DND-41 (cell line): ENCODE measurements at regions not wholly inside any gene's neighbourhood (a gene's known extent, or its start where the extent isn't known, plus 50 kb on each side); places are given as distances from the start of the nearest gene placed in this dataset.

Experiments used
- EZH2 ChIP-seq: IDR thresholded peaks from 3 replicates; pipeline ENCODE4 v1.6.1; 2012; ENCODE audit warnings: borderline replicate concordance, low read depth, mild to moderate bottlenecking, moderate library complexity, low read length, inconsistent platforms; ENCODE audit not compliant: severe bottlenecking
- TF ChIP-seq, protein P1 (sequence below): IDR thresholded peaks from 2 replicates; pipeline ENCODE4 v1.5.1; 2012; ENCODE audit warnings: borderline replicate concordance, low read length, moderate library complexity, mild to moderate bottlenecking; ENCODE audit not compliant: poor library complexity, severe bottlenecking; ENCODE audit errors: extremely low read depth

GRCh38 chr9:107894572-107895261 lies 405.1 kb upstream of the KLF4 start:
- TF ChIP-seq, protein P1, sequence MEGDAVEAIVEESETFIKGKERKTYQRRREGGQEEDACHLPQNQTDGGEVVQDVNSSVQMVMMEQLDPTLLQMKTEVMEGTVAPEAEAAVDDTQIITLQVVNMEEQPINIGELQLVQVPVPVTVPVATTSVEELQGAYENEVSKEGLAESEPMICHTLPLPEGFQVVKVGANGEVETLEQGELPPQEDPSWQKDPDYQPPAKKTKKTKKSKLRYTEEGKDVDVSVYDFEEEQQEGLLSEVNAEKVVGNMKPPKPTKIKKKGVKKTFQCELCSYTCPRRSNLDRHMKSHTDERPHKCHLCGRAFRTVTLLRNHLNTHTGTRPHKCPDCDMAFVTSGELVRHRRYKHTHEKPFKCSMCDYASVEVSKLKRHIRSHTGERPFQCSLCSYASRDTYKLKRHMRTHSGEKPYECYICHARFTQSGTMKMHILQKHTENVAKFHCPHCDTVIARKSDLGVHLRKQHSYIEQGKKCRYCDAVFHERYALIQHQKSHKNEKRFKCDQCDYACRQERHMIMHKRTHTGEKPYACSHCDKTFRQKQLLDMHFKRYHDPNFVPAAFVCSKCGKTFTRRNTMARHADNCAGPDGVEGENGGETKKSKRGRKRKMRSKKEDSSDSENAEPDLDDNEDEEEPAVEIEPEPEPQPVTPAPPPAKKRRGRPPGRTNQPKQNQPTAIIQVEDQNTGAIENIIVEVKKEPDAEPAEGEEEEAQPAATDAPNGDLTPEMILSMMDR: no peak
- TF ChIP-seq EZH2: no peak
